ENCODE measurements at regions not wholly inside any gene's neighbourhood (a gene's known extent, or its start where the extent isn't known, plus 50 kb on each side); places are given as distances from the start of the nearest gene placed in this dataset.

GRCh38 chr7:91596287-91596686 is 284.2 kb downstream of the MTERF1 start:
- TF ChIP-seq POLR2A (IDR thresholded peaks at IDR 0.05; ENCODE audit: low read length), result no peak
- TF ChIP-seq GATA1 (IDR thresholded peaks at IDR 0.05; ENCODE audit: low read depth, low read length), result no peak
